ENCODE measurements at regions not wholly inside any gene's neighbourhood (a gene's known extent, or its start where the extent isn't known, plus 50 kb on each side); places are given as distances from the start of the nearest gene placed in this dataset.

GRCh38 chr12:58365087-58365390 is 423.7 kb downstream of the ATP23 start:
- Mint-ChIP-seq H3K4me3 (no peak overlapping the region), H3K27ac (no peak overlapping the region), H3K4me1 (no peaks in the 10 kb centered on the region), H3K9me3 (no peaks in the 10 kb centered on the region), H3K27me3 (no peaks in the 10 kb centered on the region), H3K36me3 (no peaks in the 10 kb centered on the region)
- CTCF ChIA-PET = no interaction called here
- DNase-seq = no peak

- H3K4me3 Mint-ChIP-seq = no peak overlapping the region
- no peaks in the 10 kb centered on the region for H3K36me3 Mint-ChIP-seq
- H3K27ac Mint-ChIP-seq = no peak overlapping the region
- no peaks in the 10 kb centered on the region for H3K4me1 Mint-ChIP-seq
- DNase-seq = no peak
- H3K9me3 Mint-ChIP-seq = no peaks in the 10 kb centered on the region
- H3K27me3 Mint-ChIP-seq = no peaks in the 10 kb centered on the region
- CTCF ChIA-PET = no interaction called here
These were observed 425.7 kb downstream of the ATP23 start for GRCh38 chr12:58367041-58367440.

GRCh38 chr12:58368001-58368400 is 426.6 kb downstream of the ATP23 start:
- CTCF ChIA-PET = no interaction called here
- Mint-ChIP-seq H3K27me3 (no peaks in the 10 kb centered on the region), H3K4me1 (no peaks in the 10 kb centered on the region), H3K36me3 (no peaks in the 10 kb centered on the region), H3K27ac (no peak overlapping the region), H3K9me3 (no peaks in the 10 kb centered on the region), H3K4me3 (no peak overlapping the region)
- no peak for DNase-seq

DNA sequence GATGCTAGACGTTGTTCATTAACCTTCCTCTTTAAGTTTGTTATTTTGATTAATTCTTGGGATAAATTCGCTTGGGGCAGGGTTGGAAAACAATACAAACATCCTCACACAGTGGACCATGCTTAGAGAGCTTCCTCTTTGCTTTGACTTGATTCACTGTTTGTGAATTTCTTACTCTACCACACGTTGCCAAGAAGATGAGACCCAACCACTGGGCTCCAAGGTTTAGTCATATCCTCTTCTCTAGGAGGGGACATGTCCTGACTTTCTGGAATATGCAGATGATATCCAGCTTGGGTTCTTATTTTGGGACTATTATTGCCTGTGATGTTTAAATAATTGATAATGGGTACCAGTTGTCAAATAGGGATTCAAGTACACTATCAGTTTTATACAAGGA is 428.2 kb downstream of the ATP23 start:
- CTCF ChIA-PET = no interaction called here
- H3K9me3 Mint-ChIP-seq = no peaks in the 10 kb centered on the region
- H3K4me1 Mint-ChIP-seq = no peaks in the 10 kb centered on the region
- no peaks in the 10 kb centered on the region for H3K36me3 Mint-ChIP-seq
- no peak for DNase-seq
- H3K27me3 Mint-ChIP-seq = no peaks in the 10 kb centered on the region
- H3K4me3 Mint-ChIP-seq = no peak overlapping the region
- no peak overlapping the region for H3K27ac Mint-ChIP-seq

GRCh38 chr12:58372298-58372697 is 430.9 kb downstream of the ATP23 start:
- Mint-ChIP-seq H3K27me3 (no peaks in the 10 kb centered on the region), H3K36me3 (no peaks in the 10 kb centered on the region), H3K9me3 (no peaks in the 10 kb centered on the region), H3K4me1 (no peaks in the 10 kb centered on the region), H3K27ac (no peak overlapping the region), H3K4me3 (no peak overlapping the region)
- DNase-seq = no peak
- CTCF ChIA-PET = no interaction called here

- CTCF ChIA-PET = no interaction called here
- H3K27ac Mint-ChIP-seq = no peak overlapping the region
- H3K4me3 Mint-ChIP-seq = no peak overlapping the region
- no peaks in the 10 kb centered on the region for H3K9me3 Mint-ChIP-seq
- H3K36me3 Mint-ChIP-seq = no peaks in the 10 kb centered on the region
- DNase-seq = no peak
- H3K4me1 Mint-ChIP-seq = no peaks in the 10 kb centered on the region
- H3K27me3 Mint-ChIP-seq = no peaks in the 10 kb centered on the region
These were observed 436.7 kb downstream of the ATP23 start for GRCh38 chr12:58378028-58378427.

GRCh38 chr12:58381546-58381945 is 440.2 kb downstream of the ATP23 start:
- H3K4me3 Mint-ChIP-seq = no peak overlapping the region
- no peaks in the 10 kb centered on the region for H3K9me3 Mint-ChIP-seq
- no peak for DNase-seq
- no peaks in the 10 kb centered on the region for H3K36me3 Mint-ChIP-seq
- H3K4me1 Mint-ChIP-seq = no peaks in the 10 kb centered on the region
- H3K27me3 Mint-ChIP-seq = no peaks in the 10 kb centered on the region
- H3K27ac Mint-ChIP-seq = no peak overlapping the region
- CTCF ChIA-PET = no interaction called here

GRCh38 chr12:58384196-58384595 is 442.8 kb downstream of the ATP23 start:
- CTCF ChIA-PET = no interaction called here
- DNase-seq = no peak
- Mint-ChIP-seq H3K27ac (no peak overlapping the region), H3K9me3 (no peaks in the 10 kb centered on the region), H3K4me3 (no peak overlapping the region), H3K27me3 (no peaks in the 10 kb centered on the region), H3K36me3 (no peaks in the 10 kb centered on the region), H3K4me1 (no peaks in the 10 kb centered on the region)

- H3K27ac Mint-ChIP-seq = no peak overlapping the region
- CTCF ChIA-PET = interaction anchor here (0.7 kb wide), 1 partner anchor 93 kb away, joined by 3 read pairs; no protein-coding TSS in a partner anchor
These were observed 444.8 kb downstream of the ATP23 start for GRCh38 chr12:58386136-58386535.

DNA sequence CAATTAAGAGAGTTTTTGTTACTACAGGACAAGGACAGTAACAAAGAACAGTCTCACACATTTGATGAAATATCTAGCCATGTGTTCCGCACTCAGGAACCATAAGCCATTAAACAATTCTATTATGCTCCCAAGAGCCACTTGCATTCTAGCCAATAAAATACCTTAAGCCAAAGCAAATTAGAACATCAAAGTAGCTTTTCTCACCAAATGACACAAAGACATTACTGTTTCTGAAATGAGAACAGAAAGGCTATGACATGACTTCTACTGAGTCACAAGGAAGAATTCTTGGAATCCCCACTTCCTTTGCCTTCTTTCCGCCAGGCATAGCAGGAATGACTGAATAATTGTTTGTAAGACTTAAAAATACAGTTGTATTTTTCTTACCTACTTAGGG is 445.8 kb downstream of the ATP23 start:
- Mint-ChIP-seq H3K27ac (no peak overlapping the region), H3K4me1 (no peaks in the 10 kb centered on the region), H3K4me3 (no peak overlapping the region), H3K36me3 (no peaks in the 10 kb centered on the region), H3K9me3 (no peaks in the 10 kb centered on the region), H3K27me3 (no peaks in the 10 kb centered on the region)
- DNase-seq = no peak
- CTCF ChIA-PET = no interaction called here

More at GRCh38 chr12:58386136-58386535, 444.8 kb downstream of the ATP23 start:
- Mint-ChIP-seq H3K9me3 (no peaks in the 10 kb centered on the region), H3K27me3 (no peaks in the 10 kb centered on the region), H3K36me3 (no peaks in the 10 kb centered on the region), H3K4me3 (no peak overlapping the region), H3K4me1 (no peaks in the 10 kb centered on the region)
- no peak for DNase-seq

GRCh38 chr12:58388261-58388660 is 446.9 kb downstream of the ATP23 start:
- Mint-ChIP-seq H3K27me3 (no peaks in the 10 kb centered on the region), H3K4me3 (no peak overlapping the region), H3K9me3 (no peaks in the 10 kb centered on the region), H3K4me1 (no peaks in the 10 kb centered on the region), H3K27ac (no peak overlapping the region), H3K36me3 (no peaks in the 10 kb centered on the region)
- CTCF ChIA-PET = no interaction called here
- no peak for DNase-seq

DNA sequence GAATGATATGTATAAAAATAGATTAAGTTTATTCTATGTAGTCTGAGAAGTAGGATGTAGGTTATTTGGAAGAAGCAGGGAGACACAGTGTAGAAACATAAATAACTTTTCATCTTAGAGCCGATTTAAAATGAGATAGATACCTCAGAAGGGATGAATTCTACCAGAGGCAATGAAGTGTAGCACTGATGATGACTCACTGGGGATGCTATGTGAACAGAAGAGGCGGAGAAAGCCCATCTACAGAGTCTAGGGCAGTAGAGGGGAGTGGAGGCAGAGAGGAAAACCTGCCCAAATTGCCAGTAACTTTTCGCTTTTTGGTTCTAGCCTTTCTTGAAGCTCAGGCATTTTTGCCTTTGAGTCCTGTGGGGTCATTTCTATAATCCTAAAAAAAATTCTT is 451.8 kb downstream of the ATP23 start:
- no peaks in the 10 kb centered on the region for H3K27me3 Mint-ChIP-seq
- no peak overlapping the region for H3K27ac Mint-ChIP-seq
- CTCF ChIA-PET = no interaction called here
- no peaks in the 10 kb centered on the region for H3K4me1 Mint-ChIP-seq
- H3K4me3 Mint-ChIP-seq = no peak overlapping the region
- no peaks in the 10 kb centered on the region for H3K36me3 Mint-ChIP-seq
- no peak for DNase-seq
- no peaks in the 10 kb centered on the region for H3K9me3 Mint-ChIP-seq

DNA sequence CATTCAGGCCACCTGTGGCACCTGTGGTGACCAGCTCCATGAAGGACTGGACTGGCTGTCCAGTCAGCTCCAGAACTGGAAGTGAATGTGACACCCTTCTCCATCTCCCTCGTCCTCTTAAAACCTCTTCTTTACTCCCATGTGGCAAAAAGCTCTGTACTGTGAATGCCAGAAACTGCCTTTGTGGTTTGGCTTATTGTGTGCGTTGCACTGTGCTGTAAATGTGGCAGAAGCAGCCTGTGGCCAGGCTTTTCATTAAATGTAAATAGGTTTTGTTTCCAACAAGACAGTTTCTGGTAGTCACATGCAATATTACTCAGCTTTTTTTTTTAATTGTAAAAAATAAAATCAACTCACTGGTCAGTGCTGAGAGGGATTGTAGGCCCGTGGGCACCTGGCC is 453.7 kb downstream of the ATP23 start:
- H3K36me3 Mint-ChIP-seq = no peaks in the 10 kb centered on the region
- H3K4me3 Mint-ChIP-seq = no peak overlapping the region
- no peaks in the 10 kb centered on the region for H3K27me3 Mint-ChIP-seq
- DNase-seq = no peak
- CTCF ChIA-PET = no interaction called here
- no peaks in the 10 kb centered on the region for H3K9me3 Mint-ChIP-seq
- H3K4me1 Mint-ChIP-seq = no peaks in the 10 kb centered on the region
- no peak overlapping the region for H3K27ac Mint-ChIP-seq

- no peak for DNase-seq
- no peak overlapping the region for H3K4me3 Mint-ChIP-seq
- no peaks in the 10 kb centered on the region for H3K27me3 Mint-ChIP-seq
- CTCF ChIA-PET = no interaction called here
- no peak overlapping the region for H3K27ac Mint-ChIP-seq
- H3K36me3 Mint-ChIP-seq = no peaks in the 10 kb centered on the region
- no peaks in the 10 kb centered on the region for H3K9me3 Mint-ChIP-seq
- no peaks in the 10 kb centered on the region for H3K4me1 Mint-ChIP-seq
These were observed 454.1 kb downstream of the ATP23 start for GRCh38 chr12:58395470-58395869.

GRCh38 chr12:58396239-58396638 is 454.9 kb downstream of the ATP23 start:
- no peaks in the 10 kb centered on the region for H3K27me3 Mint-ChIP-seq
- no peaks in the 10 kb centered on the region for H3K36me3 Mint-ChIP-seq
- H3K9me3 Mint-ChIP-seq = no peaks in the 10 kb centered on the region
- H3K4me3 Mint-ChIP-seq = no peak overlapping the region
- CTCF ChIA-PET = no interaction called here
- H3K27ac Mint-ChIP-seq = no peak overlapping the region
- no peak for DNase-seq
- H3K4me1 Mint-ChIP-seq = no peaks in the 10 kb centered on the region

- DNase-seq = no peak
- no peaks in the 10 kb centered on the region for H3K4me1 Mint-ChIP-seq
- H3K27me3 Mint-ChIP-seq = no peaks in the 10 kb centered on the region
- no peak overlapping the region for H3K4me3 Mint-ChIP-seq
- H3K9me3 Mint-ChIP-seq = no peaks in the 10 kb centered on the region
- CTCF ChIA-PET = no interaction called here
- no peaks in the 10 kb centered on the region for H3K36me3 Mint-ChIP-seq
- no peak overlapping the region for H3K27ac Mint-ChIP-seq
These were observed 464.0 kb downstream of the ATP23 start for GRCh38 chr12:58405363-58405762.
